Neural cell (in vitro differentiated cells): ENCODE measurements at regions not wholly inside any gene's neighbourhood (a gene's known extent, or its start where the extent isn't known, plus 50 kb on each side); places are given as distances from the start of the nearest gene placed in this dataset.

Experiments
- H2AFZ ChIP-seq: fragments of 200-600, 300-800 bp; sonication (generic), shearing (Covaris generic); 2 replicates; pipeline ENCODE4 v1.6.0; 2014; ENCODE audit warnings: low read depth, mild to moderate bottlenecking, antibody characterized with exemption, low read length, moderate library complexity
- H3F3A ChIP-seq: fragments of 200-600 bp; shearing (Covaris generic); 2 replicates; pipeline ENCODE4 v1.6.1; 2016; ENCODE audit warnings: mild to moderate bottlenecking, moderate library complexity, mixed read lengths, antibody characterized with exemption, low read length; ENCODE audit not compliant: insufficient read depth, poor library complexity, severe bottlenecking
- H3K27ac ChIP-seq: fragments of 200-600, 300-800 bp; sonication (generic), shearing (Covaris generic); 2 replicates; pipeline ENCODE4 v1.5.1; 2014; ENCODE audit warnings: mild to moderate bottlenecking, low read length, moderate library complexity
- H3K27me3 ChIP-seq: fragments of 300-800, 200-600 bp; sonication (generic), shearing (Covaris generic); 2 replicates; pipeline ENCODE4 v1.6.0; 2014; ENCODE audit warnings: mild to moderate bottlenecking, low read depth, low read length, moderate library complexity; ENCODE audit not compliant: insufficient read depth
- H3K36me3 ChIP-seq: fragments of 300-800, 200-600 bp; sonication (generic), shearing (Covaris generic); 2 replicates; pipeline ENCODE4 v1.5.1; 2014; ENCODE audit warnings: mild to moderate bottlenecking, antibody characterized with exemption, low read length, moderate library complexity; ENCODE audit not compliant: insufficient read depth
- H3K4me2 ChIP-seq: fragments of 300-800, 200-600 bp; sonication (generic), shearing (Covaris generic); 2 replicates; pipeline ENCODE4 v1.6.0; 2014; ENCODE audit warnings: mild to moderate bottlenecking, low read length
- H3K4me3 ChIP-seq: fragments of 300-800, 200-600 bp; sonication (generic), shearing (Covaris generic); 2 replicates; pipeline ENCODE4 v1.5.1; 2014; ENCODE audit warnings: mild to moderate bottlenecking, low read length, moderate library complexity
- H3K79me2 ChIP-seq: fragments of 200-600 bp; shearing (Covaris generic); replicated peaks from 2 replicates; pipeline ENCODE4 v1.6.0; 2014; ENCODE audit warnings: mild to moderate bottlenecking, low read length, moderate library complexity; ENCODE audit not compliant: insufficient read depth
- H3K9ac ChIP-seq: fragments of 300-800, 200-600 bp; sonication (generic), shearing (Covaris generic); 2 replicates; pipeline ENCODE4 v1.6.1; 2016; ENCODE audit warnings: mild to moderate bottlenecking, low read length, mixed read lengths
- H3K9me2 ChIP-seq: fragments of 200-600 bp; shearing (Covaris generic); 2 replicates; pipeline ENCODE4 v1.6.1; 2016; ENCODE audit warnings: mild to moderate bottlenecking, low read length, mixed read lengths; ENCODE audit not compliant: insufficient read depth
- H3K9me3 ChIP-seq: fragments of 200-600, 300-800 bp; sonication (generic), shearing (Covaris generic); 2 replicates; pipeline ENCODE4 v1.6.1; 2016; ENCODE audit warnings: mild to moderate bottlenecking, mixed run types, low read length, moderate library complexity, mixed read lengths
- H4K20me1 ChIP-seq: fragments of 200-600 bp; shearing (Covaris generic); 2 replicates; pipeline ENCODE4 v1.6.1; 2016; ENCODE audit warnings: mild to moderate bottlenecking, mixed run types; ENCODE audit not compliant: insufficient read depth
- EP300 ChIP-seq: fragments of 450-650 bp; conservative IDR thresholded peaks from 2 replicates; pipeline ENCODE4 v1.6.1; 2014; ENCODE audit warnings: antibody characterized with exemption, mild to moderate bottlenecking, moderate library complexity; ENCODE audit not compliant: poor library complexity, severe bottlenecking
- EZH2 ChIP-seq: fragments of 200-600, 300-800 bp; shearing (Covaris generic), sonication (generic); IDR thresholded peaks from 2 replicates; pipeline ENCODE4 v1.6.1; 2014; ENCODE audit warnings: antibody characterized with exemption, low read length, borderline replicate concordance, mild to moderate bottlenecking; ENCODE audit not compliant: insufficient read depth, poor library complexity, severe bottlenecking
- MXI1 ChIP-seq: fragments of 450-650 bp; conservative IDR thresholded peaks from 2 replicates; pipeline ENCODE4 v1.6.1; 2014; ENCODE audit warnings: antibody characterized with exemption, mild to moderate bottlenecking; ENCODE audit not compliant: poor library complexity, severe bottlenecking
- POLR2AphosphoS5 ChIP-seq: IDR thresholded peaks from 2 replicates; pipeline ENCODE4 v1.6.1; 2012
- RAD21 ChIP-seq: fragments of 450-650 bp; conservative IDR thresholded peaks from 2 replicates; pipeline ENCODE4 v1.6.1; 2014; ENCODE audit warnings: antibody characterized with exemption, mild to moderate bottlenecking, moderate library complexity
- SMC3 ChIP-seq: fragments of 450-650 bp; conservative IDR thresholded peaks from 2 replicates; pipeline ENCODE4 v1.6.1; 2014; ENCODE audit warnings: antibody characterized with exemption, mild to moderate bottlenecking, moderate library complexity; ENCODE audit not compliant: poor library complexity
- TAF1 ChIP-seq: IDR thresholded peaks from 2 replicates; pipeline ENCODE4 v1.6.1; 2012; ENCODE audit warnings: low read depth
- TF ChIP-seq, protein P1 (sequence below): IDR thresholded peaks from 2 replicates; pipeline ENCODE4 v1.6.1; 2012; ENCODE audit warnings: borderline replicate concordance
- TF ChIP-seq, protein P2 (sequence below): fragments of 450-650 bp; IDR thresholded peaks from 2 replicates; pipeline ENCODE4 v1.5.1; 2014; ENCODE audit warnings: antibody characterized with exemption, mild to moderate bottlenecking, moderate library complexity; ENCODE audit not compliant: poor library complexity, severe bottlenecking

DNA sequence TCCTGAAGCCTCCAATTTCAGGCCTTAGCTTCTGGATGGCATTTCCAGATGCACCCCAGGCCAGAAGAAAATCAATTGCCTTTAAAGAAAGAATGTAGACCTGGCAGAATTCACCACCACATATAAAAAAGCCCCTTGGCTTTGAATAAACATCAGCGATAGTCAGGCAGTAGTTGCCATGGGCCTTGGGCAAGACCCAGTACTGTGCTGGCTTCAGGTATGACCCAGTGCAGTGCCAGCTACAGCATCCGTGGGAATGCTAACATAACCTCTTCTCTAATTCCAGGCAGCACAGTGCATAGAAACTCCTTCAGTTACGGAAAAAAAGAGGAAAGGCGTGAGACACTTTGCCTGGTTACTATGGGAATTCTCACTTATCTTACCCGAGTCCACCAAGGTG is 539.6 kb upstream of the LRRTM4 start:
- H4K20me1 ChIP-seq, result no peaks in the 10 kb centered on the region
- H3K4me2 ChIP-seq, result no peak overlapping the region
- H3K36me3 ChIP-seq, result no peaks in the 10 kb centered on the region
- no peaks in the 10 kb centered on the region for H3F3A ChIP-seq
- no peaks in the 10 kb centered on the region for H3K9me2 ChIP-seq
- no peak overlapping the region for H3K27ac ChIP-seq
- no peak overlapping the region for H3K9ac ChIP-seq
- H3K27me3 ChIP-seq, result no peaks in the 10 kb centered on the region
- no peak overlapping the region for H2AFZ ChIP-seq
- no peaks in the 10 kb centered on the region for H3K9me3 ChIP-seq
- no peaks in the 10 kb centered on the region for H3K79me2 ChIP-seq
- no peak overlapping the region for H3K4me3 ChIP-seq
- TF ChIP-seq POLR2AphosphoS5 (no peak), SMC3 (no peak), EP300 (no peak), RAD21 (no peak), TAF1 (no peak), EZH2 (no peak), MXI1 (no peak)
- TF ChIP-seq, protein P1, sequence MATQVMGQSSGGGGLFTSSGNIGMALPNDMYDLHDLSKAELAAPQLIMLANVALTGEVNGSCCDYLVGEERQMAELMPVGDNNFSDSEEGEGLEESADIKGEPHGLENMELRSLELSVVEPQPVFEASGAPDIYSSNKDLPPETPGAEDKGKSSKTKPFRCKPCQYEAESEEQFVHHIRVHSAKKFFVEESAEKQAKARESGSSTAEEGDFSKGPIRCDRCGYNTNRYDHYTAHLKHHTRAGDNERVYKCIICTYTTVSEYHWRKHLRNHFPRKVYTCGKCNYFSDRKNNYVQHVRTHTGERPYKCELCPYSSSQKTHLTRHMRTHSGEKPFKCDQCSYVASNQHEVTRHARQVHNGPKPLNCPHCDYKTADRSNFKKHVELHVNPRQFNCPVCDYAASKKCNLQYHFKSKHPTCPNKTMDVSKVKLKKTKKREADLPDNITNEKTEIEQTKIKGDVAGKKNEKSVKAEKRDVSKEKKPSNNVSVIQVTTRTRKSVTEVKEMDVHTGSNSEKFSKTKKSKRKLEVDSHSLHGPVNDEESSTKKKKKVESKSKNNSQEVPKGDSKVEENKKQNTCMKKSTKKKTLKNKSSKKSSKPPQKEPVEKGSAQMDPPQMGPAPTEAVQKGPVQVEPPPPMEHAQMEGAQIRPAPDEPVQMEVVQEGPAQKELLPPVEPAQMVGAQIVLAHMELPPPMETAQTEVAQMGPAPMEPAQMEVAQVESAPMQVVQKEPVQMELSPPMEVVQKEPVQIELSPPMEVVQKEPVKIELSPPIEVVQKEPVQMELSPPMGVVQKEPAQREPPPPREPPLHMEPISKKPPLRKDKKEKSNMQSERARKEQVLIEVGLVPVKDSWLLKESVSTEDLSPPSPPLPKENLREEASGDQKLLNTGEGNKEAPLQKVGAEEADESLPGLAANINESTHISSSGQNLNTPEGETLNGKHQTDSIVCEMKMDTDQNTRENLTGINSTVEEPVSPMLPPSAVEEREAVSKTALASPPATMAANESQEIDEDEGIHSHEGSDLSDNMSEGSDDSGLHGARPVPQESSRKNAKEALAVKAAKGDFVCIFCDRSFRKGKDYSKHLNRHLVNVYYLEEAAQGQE, result no peak
- TF ChIP-seq, protein P2, sequence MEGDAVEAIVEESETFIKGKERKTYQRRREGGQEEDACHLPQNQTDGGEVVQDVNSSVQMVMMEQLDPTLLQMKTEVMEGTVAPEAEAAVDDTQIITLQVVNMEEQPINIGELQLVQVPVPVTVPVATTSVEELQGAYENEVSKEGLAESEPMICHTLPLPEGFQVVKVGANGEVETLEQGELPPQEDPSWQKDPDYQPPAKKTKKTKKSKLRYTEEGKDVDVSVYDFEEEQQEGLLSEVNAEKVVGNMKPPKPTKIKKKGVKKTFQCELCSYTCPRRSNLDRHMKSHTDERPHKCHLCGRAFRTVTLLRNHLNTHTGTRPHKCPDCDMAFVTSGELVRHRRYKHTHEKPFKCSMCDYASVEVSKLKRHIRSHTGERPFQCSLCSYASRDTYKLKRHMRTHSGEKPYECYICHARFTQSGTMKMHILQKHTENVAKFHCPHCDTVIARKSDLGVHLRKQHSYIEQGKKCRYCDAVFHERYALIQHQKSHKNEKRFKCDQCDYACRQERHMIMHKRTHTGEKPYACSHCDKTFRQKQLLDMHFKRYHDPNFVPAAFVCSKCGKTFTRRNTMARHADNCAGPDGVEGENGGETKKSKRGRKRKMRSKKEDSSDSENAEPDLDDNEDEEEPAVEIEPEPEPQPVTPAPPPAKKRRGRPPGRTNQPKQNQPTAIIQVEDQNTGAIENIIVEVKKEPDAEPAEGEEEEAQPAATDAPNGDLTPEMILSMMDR, result no peak

DNA sequence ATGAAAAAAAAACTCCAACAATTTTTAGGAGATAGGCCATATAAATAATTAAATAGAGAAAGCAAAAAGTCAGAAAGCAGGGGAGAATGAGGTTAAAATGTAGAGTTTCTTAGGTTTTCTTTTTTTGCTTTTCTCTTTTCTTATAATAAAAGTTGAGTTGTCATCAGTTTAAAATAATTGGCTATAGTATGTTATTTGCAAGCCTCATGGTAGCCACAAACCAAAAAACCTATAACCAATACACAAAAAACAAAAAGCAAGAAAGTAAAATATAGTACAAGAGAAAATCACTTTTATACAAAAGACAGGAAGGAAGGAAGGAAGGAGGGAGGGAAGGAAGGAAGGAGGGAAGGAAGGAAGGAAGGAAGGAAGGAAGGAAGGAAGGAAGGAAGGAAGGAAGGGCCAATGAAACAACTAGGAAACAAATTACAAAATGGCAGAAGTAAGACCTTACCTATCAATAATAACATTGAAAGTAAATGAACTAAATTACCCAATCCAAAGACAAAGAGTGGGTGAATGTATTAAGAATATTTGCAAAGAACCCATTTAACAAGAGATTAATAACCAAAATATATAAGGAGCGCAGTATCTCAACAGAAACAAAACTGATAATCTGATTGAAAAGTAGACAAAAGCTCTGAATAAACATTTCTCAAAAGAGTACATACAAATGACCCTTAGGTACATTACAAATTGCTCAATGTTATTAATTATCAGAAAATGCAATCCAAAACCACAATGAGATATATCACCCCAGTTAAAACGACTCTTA is 541.3 kb upstream of the LRRTM4 start:
- no peaks in the 10 kb centered on the region for H3K9me3 ChIP-seq
- no peaks in the 10 kb centered on the region for H3F3A ChIP-seq
- H3K79me2 ChIP-seq, result no peaks in the 10 kb centered on the region
- no peak overlapping the region for H3K9ac ChIP-seq
- no peak overlapping the region for H3K4me2 ChIP-seq
- no peaks in the 10 kb centered on the region for H3K27me3 ChIP-seq
- TF ChIP-seq, protein P1, result no peak
- TF ChIP-seq EZH2 (no peak), MXI1 (no peak), POLR2AphosphoS5 (no peak), RAD21 (no peak), EP300 (no peak), SMC3 (no peak), TAF1 (no peak)
- TF ChIP-seq, protein P2, result no peak
- no peak overlapping the region for H3K4me3 ChIP-seq
- H3K9me2 ChIP-seq, result no peaks in the 10 kb centered on the region
- H2AFZ ChIP-seq, result no peak overlapping the region
- no peak overlapping the region for H3K27ac ChIP-seq
- no peaks in the 10 kb centered on the region for H3K36me3 ChIP-seq
- H4K20me1 ChIP-seq, result no peaks in the 10 kb centered on the region
